ENCODE measurements at regions not wholly inside any gene's neighbourhood (a gene's known extent, or its start where the extent isn't known, plus 50 kb on each side); places are given as distances from the start of the nearest gene placed in this dataset.

DNA sequence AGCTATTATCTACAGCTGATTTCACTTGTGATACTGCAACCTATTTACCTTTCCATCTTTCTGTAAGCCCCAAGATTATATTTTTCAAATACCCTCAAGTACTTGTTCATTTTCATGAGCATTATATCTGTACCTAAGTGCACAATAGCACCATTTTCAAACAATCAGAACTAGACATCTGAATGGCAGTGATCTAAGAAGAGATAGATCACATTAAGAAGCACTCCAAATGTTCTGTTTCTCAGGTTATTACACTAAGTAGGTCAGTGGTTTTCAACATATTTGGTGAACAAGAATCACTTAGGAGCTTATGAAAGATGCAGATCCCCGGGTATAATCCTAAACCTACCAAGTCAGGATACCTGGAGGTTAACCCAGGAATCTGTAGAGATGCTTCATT, 872.7 kb downstream of the DCDC2C start:
- no peak for DNase-seq (ENCODE audit: low spot score)

DNA sequence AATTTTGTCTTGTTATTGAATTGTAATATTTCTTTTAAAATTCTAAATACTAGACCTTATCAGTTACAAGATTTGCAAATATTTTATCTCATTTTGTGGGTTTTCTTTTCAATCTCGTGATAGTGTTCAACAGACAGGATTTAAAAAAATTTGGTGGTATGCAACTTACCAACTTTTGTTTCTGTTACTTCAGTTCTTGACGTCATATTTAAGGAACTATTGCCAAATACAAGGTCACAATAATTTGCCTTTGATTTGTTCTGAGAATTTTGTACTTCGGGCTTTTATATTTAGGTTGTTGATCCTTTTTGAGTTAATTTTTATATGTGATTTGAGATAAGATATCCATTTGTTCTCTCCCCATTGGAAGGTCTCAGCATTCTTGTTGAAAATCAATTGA, 876.6 kb downstream of the DCDC2C start:
- no peak for DNase-seq (ENCODE audit: low spot score)

DNA sequence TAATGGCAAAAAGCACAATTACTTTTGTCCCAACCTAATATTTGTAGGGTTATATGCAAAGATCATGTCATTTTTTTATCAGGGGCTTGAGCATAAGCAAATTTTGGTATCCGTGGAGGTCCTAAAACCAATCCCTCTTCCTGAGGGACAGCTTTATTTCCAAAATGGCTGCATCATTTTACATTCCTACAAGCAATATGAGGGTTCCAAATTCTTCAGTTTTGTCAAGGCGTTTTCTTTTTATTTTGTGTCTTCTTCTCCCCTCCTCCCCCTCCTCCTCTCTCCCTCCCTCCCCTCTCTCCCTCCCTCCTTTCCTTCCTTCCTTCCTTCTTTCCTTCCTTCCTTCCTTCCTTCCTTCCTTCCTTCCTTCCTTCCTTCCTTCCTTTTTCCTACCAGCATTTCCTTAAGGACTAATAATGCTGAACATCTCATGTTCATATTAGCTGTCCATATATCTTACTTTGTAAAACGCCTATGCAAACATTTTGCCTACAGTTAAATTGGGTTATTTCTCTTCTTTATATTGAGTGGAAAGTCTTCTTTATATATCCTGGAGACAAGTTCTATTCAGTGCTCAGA, 881.8 kb downstream of the DCDC2C start:
- DNase-seq (ENCODE audit: low spot score): no peak

DNA sequence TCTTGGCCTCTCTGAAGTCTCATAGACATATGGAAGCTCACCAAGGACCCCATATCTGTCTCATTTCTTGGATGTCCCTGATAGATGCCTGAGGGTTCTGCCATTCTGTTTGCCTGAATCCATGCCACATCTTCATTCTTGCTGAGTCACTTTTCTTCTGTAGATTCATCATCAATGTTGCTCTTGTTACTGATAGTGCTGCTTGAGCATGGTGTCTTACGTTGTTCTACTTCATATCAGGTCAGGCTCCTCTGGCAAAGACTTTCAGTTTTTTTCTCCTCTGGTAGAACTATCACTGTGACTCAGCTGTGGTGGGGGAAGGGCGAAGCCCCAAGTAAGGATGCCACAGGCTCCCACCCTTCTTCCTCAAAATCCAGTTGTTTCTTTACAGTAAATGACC, 885.2 kb downstream of the DCDC2C start:
- no peak for DNase-seq (ENCODE audit: low spot score)

DNA sequence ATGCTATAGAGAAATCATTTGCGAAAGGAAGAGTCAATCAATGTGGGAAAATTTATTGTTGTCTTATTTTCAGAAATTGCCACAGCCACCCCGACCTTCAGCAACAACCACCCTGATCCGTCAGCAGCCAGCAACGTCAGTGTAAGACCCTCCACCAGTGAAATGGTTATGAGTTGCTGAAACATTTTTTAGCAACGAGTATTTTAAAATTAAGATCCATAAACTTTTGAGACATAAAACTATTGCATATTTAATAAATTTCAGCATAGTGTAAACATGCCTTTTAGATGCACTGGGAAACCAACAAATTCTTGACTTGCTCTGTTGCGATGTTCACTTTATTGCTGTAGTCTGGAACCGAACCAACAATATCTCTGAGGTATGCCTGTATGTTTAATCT, 887.9 kb downstream of the DCDC2C start:
- DNase-seq (ENCODE audit: low spot score): no peak

DNA sequence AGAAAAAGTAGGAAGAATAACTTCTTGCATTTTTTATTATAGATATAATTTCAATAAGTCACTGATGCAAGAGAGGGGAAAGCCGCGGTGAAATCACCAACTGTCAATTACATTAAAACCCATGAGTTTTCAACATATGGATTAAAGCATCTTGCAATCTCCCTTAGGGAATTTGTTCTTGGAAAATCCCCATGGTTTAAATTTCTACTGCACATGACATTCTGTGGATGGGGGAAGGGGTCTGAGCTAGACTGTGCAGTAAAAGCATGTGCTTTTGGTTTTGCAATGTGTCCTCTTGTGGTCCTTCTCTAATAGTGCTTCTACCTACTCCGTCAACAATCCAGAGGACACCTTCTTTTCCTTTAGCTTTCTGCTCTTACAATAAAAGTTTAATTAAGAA, 894.0 kb downstream of the DCDC2C start:
- no peak for DNase-seq (ENCODE audit: low spot score)

DNA sequence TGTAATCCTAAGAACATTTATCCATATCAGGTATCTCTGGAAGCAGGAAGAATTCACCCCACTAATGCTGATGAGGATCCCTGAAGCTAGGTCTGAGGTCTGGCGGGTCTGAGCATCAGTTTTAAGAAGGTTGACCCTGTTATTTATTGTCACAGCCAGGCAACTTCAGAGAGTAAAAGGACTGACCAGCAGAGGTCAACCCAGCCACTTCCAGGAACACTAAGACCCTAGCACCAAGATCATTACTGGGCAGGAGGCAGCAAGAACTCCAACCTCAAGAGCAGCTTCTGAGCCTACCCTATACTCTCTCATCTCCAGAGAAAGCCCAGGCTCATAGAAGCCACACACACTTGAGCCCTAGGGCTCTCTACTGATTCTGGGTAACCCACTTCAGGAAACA, 901.4 kb downstream of the DCDC2C start:
- DNase-seq (ENCODE audit: low spot score): no peak

DNA sequence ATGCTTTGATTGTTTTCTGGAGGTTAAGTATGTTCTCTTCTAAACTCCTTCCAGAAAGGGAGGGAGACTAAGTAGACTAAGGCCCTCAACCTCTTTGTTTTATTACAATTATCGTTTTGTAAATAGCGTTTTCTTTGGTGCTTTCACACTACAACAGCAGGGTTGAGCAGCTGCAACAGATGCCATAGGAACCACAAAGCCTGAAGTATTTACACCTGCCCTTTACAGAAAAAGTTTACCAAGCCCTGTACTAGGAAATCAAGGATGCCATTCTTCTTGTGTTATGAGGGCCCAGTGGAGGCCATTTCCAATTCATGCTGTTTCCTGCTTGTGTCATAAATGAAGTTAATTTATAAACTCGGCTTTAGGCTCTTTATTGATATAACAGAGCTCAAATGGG, 914.8 kb downstream of the DCDC2C start:
- DNase-seq (ENCODE audit: low spot score): no peak

DNA sequence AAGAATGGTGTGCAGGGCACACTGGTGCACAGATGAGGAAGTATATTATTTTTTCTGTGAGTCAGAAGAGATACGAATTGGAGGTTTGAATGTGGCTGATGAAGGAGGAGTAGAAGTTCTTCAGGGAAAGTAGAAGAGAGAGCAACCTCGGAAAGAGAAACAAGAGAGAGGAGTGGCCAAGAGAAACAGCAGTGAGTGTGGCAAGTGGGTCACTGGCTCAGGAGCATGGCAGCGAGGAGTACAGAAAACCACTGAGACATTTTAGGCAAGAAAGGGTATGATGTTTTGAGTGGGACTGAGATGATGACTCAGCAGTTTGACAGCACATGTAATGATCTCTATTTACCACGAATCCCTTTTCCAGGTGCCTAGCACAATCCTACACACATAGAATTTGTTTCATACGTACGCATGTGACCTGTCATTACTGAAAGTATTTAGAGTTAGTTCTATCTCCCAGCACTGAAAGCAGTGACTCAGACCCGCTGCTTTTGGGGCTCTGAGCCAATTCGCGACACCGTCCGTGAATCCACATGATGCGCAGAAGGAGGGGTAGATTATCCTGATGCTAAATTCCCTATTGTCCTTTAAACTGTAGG, 915.4 kb downstream of the DCDC2C start:
- no peak for DNase-seq (ENCODE audit: low spot score)

DNA sequence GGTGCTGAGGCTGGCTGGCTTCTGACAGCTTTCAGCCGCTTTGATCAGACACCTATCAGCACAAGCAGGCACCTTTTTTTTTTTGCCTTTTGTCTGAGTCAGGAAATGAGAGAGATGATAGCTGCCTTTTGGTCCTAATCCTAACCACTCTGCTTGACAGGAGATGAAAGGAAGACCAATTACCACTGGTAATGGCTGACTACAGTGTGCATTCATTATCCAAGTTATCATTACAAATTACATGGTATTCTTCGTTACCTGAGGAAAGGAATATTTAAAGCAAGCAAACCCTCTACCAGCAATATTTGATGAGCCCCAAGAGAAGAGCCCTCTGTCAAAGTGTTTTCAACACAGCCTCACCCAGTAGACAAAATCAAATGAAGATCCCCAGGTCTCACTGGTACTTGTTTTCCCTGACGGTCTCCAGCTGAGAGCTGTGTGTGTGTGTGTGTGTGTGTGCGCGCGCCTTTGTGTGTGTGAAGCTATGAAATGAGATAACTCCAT, 925.7 kb downstream of the DCDC2C start:
- no peak for DNase-seq (ENCODE audit: low spot score)

DNA sequence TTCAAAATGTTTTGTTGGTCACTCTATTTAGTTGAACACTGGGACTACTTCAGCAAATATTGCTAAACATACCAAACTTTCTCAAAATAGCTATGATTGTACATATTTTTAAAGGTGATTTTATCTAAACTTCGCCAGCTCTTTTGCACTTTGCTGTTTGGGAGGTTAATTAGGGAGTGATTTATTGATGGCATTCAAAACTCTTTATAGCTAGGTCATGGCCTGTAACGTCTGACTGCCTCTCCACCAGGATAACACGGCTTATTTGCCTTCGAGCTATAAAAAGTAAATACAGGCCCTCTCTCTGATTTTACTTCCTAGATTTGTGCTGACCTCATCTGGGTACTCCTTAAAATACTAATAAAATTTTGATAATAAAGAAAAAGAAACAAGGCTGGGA, 931.9 kb downstream of the DCDC2C start:
- no peak for DNase-seq (ENCODE audit: low spot score)

DNA sequence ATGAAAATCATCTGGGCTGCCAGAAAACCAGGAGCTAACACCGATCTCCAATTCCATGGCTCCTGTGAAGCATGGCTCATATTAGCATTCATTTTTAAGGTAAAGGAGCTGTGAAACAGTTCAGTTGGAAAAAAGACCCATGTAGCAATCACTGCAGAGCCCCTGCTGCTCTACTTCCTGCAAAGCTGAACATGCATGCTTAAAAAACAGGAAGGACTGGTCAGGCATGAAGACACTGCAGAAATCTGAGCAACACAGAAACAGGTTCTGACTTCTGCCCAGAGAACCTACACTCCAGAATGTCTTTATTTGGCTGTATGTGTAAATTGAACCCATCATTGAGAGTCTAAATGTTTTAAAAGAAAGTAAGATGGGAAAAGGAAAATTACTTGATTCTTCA, 950.6 kb downstream of the DCDC2C start:
- DNase-seq (ENCODE audit: low spot score): peak; percentile 34

DNA sequence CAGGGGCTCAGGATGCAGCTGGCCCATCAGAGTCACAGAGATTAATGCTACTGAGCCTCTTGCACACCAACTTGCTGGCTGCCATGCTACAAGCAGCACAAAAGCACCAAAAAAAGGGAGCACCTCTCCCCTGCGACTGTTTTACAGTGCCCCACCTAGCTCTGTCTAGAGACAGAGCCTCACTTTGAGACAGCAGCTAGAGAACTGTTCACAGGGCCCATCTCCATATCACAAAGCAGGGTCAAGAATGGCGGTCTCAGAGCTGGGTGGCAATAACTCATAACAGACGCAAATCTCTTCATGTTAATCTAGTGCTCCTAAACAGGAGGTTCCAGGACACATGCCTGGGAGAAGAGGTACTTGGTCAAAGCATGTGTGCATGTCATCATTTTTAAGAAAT, 953.0 kb downstream of the DCDC2C start:
- DNase-seq (ENCODE audit: low spot score): no peak

DNA sequence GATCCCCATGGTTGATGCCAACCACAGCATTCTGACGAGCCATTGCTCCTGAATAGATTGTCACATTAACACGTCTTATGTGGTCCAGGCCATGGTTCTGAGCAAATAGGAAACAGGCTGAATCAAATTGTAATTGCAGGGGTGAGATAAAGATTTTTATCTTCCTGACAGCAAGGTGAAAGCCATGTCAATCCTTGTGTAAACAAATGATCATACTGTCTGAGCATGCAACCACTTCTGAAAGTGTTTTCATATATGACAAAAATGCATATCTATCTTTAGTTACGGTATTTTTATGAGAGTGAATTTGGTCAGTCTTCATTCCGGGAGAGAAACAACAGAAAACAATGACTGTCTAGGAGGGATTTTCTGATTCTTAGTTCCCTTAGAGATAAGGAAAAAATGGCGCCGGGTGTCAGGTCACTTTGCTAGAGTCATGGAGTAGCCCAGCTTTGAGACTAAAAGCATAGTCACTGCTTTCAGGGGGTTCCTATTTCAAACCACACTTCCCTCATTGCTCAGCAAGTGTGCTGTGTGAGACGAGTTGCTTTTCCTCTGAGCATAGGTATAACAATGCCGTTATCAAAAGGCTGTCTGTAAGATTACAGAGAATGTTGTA, 958.9 kb downstream of the DCDC2C start:
- DNase-seq (ENCODE audit: low spot score): no peak

DNA sequence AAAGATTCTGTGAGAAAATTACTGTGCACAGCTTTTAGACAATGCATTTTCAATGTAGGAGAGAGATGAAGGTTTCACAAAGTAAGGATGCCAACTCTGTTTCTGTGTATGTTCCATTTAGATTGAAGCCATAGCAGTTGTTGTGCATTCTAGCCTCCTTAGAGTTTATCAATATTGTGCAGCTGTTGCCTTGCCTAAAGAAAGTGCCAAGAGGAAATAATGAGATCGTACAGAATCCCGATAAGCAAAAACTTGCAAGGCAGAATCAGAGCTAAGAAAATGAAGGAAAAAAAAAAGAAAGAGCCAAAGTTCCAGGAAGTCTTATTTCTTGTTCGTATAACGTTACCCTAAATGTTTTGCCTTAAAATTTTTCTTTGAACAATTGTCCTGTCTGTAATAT, 965.0 kb downstream of the DCDC2C start:
- DNase-seq (ENCODE audit: low spot score): no peak

DNA sequence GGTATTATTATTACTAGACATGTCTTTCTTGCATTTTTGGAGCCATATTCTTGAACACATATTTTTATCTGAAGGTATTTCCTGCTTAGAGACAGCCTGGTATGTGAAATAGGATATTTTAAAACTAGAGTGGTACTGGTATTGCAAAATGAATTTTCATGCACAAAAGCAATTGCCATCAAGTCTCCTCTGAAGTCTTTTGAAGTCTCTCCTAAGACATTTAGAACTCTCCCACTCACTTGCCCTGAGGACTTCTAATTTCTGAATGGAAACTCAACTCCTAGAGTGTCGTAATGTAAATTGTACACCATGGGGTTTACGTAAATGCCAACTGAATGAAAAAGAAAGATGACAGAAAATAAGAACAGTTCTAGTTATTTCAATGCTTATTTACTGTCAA, 967.0 kb downstream of the DCDC2C start:
- DNase-seq (ENCODE audit: low spot score): no peak

DNA sequence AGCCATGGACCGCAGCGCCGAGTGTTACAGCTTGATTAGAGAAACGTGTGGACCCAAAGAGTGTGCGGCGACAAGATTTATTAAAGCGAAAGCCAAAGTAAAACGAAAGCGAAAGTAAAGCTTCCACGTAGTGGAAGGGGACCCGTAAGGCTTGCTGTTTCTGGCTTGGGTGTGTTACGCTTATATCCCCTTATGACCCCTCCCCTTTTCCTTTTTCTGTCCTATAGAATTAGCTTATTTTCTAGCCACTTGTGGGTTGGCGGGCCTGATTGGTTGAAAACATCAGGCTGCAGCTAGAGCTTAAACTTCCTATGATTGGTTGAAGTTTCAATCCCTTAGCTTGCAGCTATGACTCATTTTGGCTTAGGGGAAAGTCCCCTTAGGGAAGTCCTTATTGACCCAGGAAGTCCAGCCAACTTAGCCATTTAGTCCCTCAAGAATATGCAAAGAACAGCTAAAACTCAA, 969.7 kb downstream of the DCDC2C start:
- peak; percentile 39 for DNase-seq (ENCODE audit: low spot score)

DNA sequence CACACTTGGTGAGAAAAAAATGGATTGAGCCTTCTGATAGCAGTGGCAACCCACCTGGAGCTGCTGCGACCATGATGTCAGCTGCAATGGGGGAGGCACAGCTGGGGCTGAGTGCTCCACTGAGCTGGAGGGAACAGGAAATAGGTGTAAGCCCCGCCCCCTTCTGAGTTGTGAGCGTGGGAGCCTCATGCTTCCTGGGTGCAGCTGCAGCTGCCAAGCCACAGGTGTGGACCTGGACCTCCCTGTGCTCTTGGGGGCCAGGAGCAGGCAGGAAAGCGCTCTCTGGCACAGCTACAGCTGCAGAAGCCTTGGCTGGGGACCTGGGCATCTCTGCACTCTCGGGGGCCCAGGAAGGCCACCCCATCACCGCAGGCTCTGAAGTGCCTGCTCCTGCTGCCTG, 970.6 kb downstream of the DCDC2C start:
- DNase-seq (ENCODE audit: low spot score): peak; percentile 94

DNA sequence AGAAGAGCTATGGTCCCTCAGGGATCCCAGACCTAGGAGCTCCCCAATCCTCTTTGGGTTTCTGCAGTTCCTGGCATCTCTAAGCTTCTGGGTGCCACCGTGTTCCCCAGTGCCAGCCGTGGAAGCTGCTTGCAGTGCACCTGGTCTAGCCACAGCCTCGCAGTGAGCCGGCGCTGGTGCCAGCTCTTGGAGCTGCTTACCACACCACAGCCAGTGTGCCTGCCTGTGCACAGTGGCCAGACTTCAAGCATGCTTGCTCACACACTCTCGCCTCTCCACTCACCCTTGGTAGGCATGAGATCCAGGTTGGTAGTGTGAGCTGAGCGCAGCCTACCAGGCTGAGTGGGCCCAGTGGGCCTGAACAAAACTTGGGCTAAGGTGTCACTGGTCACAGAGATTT, 971.9 kb downstream of the DCDC2C start:
- DNase-seq (ENCODE audit: low spot score): no peak

DNA sequence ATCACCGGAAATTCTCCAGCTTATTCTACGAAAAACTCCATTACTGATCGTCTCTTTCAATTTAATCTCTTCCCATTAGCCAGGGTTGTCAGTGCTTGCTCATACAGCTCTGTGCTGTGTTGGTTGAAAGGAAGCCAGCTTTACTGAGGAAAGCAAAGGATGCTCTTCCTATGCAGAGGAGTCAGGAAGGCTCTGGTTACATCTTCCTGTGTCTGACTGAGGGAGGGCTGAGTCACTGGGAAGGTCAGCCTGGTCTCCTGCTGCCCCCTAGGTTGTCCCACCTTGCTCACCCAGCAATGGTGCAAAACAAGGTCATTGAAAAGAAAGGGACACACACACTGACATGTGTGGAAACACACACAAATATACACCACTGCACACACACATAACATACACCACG, 975.6 kb downstream of the DCDC2C start:
- DNase-seq (ENCODE audit: low spot score): no peak

DNA sequence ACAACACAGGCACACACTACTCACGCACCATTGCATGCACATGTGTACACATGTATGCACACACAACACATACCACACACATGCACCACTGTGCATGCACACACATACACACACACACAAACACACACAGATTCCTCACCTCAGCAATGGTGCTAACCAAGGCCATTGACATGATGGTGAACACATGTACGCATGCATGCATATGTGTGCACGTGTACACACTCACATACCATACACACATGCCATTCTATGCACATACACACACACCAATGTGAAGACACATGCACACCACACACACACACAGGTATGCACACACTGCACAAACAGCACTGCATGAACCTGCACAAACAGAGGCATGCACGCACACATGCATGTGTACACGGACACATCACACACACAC, 976.0 kb downstream of the DCDC2C start:
- no peak for DNase-seq (ENCODE audit: low spot score)

DNA sequence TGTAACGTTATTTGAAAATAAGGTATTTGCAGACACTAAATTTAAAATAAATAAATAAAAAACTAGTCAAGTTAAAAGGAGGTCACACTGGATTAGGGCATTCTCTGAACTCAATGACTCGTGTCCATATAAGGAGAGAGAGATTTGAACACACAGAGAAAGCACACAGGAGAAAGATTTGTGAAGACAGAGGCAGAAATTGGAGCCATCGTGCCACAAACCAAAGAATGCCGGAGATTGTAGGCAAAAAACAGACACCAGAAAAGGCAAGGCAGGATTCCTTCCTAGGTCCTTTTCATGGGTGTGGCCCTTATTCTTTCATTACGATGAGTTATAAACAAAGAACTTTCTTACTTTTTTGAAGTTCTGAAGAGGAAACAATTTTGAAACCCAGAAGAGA, 981.5 kb downstream of the DCDC2C start:
- DNase-seq (ENCODE audit: low spot score): no peak

DNA sequence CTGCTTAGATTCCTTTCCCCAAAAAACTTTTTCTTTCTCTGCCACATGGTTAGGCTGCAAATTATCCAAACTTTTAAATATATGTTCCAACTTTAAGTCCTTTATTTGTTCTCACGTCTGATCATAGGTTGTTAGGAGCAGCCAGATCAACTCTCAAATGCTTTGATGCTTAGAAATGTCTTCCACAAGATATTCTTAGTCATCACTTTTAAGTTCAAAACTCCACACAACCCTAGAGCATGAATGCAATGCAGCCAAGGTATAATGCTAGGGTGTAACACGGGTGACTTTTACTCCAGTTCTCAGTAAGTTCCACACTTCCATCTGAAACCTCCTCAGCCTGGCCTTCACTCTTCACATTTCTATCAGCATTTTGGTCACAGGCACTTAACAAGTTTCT, 987.5 kb downstream of the DCDC2C start:
- DNase-seq (ENCODE audit: low spot score): no peak

DNA sequence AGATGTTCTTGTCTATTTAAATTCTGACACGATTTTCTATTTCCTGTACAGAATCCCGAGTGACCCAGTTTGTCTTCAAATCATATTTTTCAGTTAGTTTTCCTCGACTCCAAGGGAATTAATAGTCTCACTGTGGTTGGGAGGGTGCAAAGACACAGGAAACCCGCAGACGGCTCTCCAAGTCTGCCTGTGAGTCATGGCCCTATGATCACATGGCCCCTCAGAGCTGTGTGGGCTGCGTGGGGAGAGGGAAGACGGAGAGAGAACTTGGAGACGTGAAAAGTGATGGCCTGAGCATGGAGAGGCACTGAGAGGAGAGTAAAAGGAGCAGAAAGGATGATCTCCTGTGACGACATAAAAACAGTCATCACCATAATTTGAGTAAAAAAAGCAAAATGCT, 989.9 kb downstream of the DCDC2C start:
- DNase-seq (ENCODE audit: low spot score): no peak

Data from NAMALWA (cell line).